Activated CD8-positive, alpha-beta memory T cell treated with anti-CD3 and anti-CD28 coated beads for 1 hour (primary cell): ENCODE measurements at regions not wholly inside any gene's neighbourhood (a gene's known extent, or its start where the extent isn't known, plus 50 kb on each side); places are given as distances from the start of the nearest gene placed in this dataset.

Experiments
- DNase-seq, 2 donors: peaks; one replicate each; pipeline ENCODE4 v3.0.0-alpha.2; 2020; ENCODE audit warnings: low read depth in 1 of 2; ENCODE audit errors: extremely low read depth in 1 of 2

DNA sequence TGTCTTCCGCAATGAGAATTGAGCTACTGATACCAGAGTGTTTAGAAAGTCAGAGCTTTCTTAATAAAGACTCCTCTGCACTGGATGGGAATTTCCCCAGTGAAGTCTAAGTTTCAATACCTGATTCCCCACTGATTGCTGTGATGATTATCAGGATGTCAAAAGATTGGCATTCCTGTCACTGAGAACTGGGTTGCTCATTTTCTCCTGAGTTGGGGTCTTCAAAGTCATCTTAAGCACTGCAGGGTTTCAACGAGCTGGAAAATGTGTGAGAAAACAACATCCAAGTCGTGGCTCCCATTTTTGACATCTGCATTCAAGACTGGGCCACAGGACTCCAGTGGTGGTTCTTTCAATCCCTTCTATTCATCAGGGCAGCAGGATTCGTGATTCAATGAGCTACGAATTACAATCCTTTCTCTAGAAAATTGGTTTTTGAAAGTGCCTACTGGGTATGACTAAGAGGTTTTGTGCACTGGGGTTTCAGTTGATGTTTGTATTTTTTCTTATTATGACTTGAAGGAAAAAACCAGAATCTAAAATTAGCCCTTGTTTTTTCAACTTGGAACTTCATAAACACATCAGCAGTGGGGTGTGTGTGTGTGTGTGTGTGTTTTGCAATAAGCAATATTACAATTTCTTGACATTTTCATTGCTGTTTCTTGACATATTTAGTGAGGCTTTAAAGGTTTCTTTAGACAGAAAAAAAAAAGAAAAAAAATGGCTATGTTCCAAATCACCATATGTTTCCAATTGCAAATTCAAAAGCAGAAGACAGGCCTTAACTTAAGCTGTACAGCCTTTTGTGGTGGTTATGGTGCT lies 233.0 kb downstream of the FAM76B start:
- no peak for DNase-seq

DNA sequence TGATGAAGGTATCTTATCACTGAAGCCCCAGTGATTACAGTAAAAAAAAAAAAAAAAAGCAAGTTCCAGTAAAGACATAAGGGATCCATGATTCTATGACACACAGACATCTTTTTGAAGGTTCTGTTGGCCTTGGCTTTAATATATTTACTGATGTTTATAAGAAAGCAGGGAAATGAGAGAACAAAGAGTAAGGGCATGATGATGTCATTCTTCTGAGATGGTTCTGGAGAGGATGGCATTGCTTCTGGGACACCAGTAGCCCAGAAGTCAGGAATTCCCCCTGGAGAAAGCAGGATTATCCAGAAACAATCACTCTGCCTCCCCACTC lies 233.6 kb downstream of the FAM76B start:
- no peak for DNase-seq

GRCh38 chr11:95554911-95555310 lies 234.7 kb downstream of the FAM76B start:
- no peak for DNase-seq

DNA sequence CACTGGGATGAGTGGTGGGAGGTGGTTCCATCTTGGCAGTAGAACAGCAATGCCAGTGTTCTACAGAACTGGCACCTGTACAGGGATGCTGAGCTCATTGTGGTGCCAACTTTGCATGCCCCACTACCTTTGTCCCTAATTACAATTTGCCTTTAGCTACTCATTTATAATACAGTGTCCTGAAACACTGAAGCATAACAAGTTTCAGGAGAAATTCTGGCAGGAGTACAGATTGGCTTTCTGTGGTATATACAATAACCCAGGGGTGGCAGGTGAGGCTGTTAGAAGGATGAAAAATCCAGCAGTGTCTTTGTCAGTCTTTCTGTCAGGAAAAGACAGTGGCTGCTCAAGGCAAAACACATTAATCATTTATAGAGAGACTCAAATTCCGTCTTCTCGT lies 240.3 kb downstream of the FAM76B start:
- no peak for DNase-seq

DNA sequence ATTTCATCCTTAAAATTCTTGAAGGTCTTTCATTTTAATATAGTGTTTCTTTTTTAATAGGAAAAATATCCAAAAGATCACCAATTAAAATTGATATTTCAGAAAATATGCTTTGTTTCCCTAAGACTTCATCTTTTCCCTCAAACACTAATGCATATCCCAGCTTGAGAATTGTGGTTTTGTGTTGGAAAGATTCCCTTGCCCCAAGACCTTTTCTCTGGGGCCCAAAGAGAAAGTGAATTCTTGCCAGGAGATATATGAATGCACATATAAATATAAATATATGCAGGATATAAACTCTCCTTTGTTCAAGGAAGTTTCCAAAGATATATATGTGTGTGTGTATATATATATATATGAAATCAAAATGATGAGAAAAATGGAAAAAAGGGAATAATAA lies 241.2 kb downstream of the FAM76B start:
- DNase-seq = no peak

GRCh38 chr11:95547976-95548375 lies 241.6 kb downstream of the FAM76B start:
- no peak for DNase-seq

- no peak for DNase-seq
Observed at GRCh38 chr11:95547186-95547585, 242.4 kb downstream of the FAM76B start.

- DNase-seq = no peak
Observed at GRCh38 chr11:95545116-95545875, 244.3 kb downstream of the FAM76B start.

DNA sequence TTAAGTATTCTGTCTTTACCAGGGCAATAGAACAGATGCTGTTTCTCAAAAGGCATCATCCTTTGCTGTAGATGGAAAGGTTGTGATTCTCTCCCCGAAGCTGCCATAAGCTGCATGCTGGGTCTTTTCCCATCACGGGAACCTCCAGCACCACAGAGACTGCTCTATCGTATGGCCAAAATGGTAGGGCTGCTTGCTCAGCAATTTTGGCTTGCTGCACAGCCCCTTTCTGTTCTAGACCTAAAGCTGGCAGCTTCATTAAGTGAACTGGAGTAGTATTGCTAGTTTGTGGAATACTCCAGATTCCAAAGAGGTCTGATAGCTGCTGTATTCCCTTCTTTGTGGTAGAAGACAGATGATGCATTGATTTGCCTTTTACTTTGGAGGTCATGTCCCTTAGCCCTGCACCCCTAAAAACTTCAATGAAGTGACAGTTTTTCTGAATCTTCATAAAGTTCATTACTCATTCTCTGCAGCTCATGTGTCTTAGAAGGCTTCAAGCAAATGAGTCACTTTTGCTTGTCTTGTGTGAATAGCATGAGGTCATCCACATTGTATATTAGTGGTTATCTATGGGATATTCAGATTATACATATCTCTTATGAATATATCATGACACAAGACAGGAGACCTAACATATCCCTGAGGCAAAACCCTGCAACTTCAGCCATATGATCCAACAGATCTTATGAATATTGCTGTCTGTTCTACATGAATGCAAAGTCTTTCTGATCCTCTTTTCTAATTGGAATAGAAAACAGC lies 245.3 kb downstream of the FAM76B start:
- DNase-seq = no peak

GRCh38 chr11:95542868-95543551 lies 246.6 kb downstream of the FAM76B start:
- DNase-seq = no peak

GRCh38 chr11:95541715-95542114 lies 247.9 kb downstream of the FAM76B start:
- no peak for DNase-seq

GRCh38 chr11:95536047-95536690 lies 253.4 kb downstream of the FAM76B start:
- no peak for DNase-seq

DNA sequence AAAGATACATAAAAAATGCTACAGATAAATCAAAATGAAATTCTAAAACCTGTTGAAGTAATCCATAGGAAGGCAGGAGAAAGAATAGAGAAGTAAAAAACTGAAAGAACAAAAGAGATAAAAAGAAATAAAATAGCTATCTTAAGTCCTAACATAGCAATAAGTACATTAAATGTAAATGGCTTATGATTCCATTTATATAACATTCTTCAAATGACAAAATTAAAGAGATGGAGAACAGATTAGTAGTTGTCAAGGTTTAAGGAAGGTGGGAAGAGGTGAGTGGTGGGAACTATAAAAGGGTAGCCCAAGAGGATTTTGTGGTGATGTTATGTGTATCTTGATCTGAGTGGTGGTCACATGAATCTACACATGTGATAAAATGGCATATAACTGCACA lies 254.8 kb downstream of the FAM76B start:
- no peak for DNase-seq

GRCh38 chr11:95534226-95534625 lies 255.4 kb downstream of the FAM76B start:
- DNase-seq = no peak

- no peak for DNase-seq
Observed at GRCh38 chr11:95531116-95531515, 258.5 kb downstream of the FAM76B start.

- DNase-seq = no peak
Observed at GRCh38 chr11:95524314-95525036, 265.1 kb downstream of the FAM76B start.

GRCh38 chr11:95522874-95523273 lies 266.7 kb downstream of the FAM76B start:
- no peak for DNase-seq

- no peak for DNase-seq
Observed at GRCh38 chr11:95521862-95522261, 267.7 kb downstream of the FAM76B start.

DNA sequence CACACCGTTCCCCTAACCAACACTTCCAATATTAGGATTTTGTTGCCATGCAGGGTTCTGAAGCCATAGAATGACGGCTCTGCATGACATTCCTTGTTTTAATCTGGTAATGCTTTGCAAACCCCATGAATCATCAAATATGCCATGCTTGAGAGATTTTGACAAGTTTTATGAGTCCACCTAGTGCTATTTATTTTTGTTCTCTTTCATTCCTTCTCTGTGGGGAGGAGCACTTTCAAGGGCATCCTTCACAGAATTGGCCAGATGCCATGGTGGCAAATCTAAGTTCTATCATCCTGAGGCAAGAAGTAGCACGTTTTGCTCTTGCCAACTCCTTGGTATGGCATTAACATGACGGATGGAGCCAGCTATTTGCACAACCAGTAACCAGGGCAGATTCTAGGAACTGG lies 268.4 kb downstream of the FAM76B start:
- no peak for DNase-seq
